Neural progenitor cell (in vitro differentiated cells): ENCODE measurements at regions not wholly inside any gene's neighbourhood (a gene's known extent, or its start where the extent isn't known, plus 50 kb on each side); places are given as distances from the start of the nearest gene placed in this dataset.
A peak's percentile ranks its signal among the peaks of the same experiment; 100 is the strongest.

ENCODE experiments used
- DNase-seq: peaks from one replicate; pipeline ENCODE4 v3.0.0-alpha.2; 2016; ENCODE audit warnings: low spot score
- H2AFZ ChIP-seq: fragments of 200-600 bp; sonication (generic); replicated peaks from 2 replicates; pipeline ENCODE4 v1.6.1; 2016; ENCODE audit warnings: antibody characterized with exemption
- H3F3A ChIP-seq: fragments of 200-600 bp; sonication (generic); 2 replicates; pipeline ENCODE4 v1.6.1; 2016; ENCODE audit warnings: antibody characterized with exemption, low read depth
- H3K27ac ChIP-seq: fragments of 200-600 bp; sonication (generic); 2 replicates; pipeline ENCODE4 v1.5.1; 2016; ENCODE audit warnings: mild to moderate bottlenecking
- H3K27me3 ChIP-seq: fragments of 200-600 bp; sonication (generic); 2 replicates; pipeline ENCODE4 v1.6.1; 2016; ENCODE audit warnings: mild to moderate bottlenecking, moderate library complexity
- H3K36me3 ChIP-seq: fragments of 200-600 bp; sonication (generic); 2 replicates; pipeline ENCODE4 v1.5.1; 2016
- H3K4me1 ChIP-seq: fragments of 200-600 bp; sonication (generic); 2 replicates; pipeline ENCODE4 v1.6.1; 2016; ENCODE audit warnings: mixed run types
- H3K4me2 ChIP-seq: fragments of 200-600 bp; sonication (generic); 2 replicates; pipeline ENCODE4 v1.6.1; 2016
- H3K4me3 ChIP-seq: fragments of 200-600 bp; sonication (generic); 2 replicates; pipeline ENCODE4 v1.5.1; 2016
- H3K79me2 ChIP-seq: fragments of 200-600 bp; sonication (generic); 2 replicates; pipeline ENCODE4 v1.6.1; 2016; ENCODE audit warnings: low read depth
- H3K9ac ChIP-seq: fragments of 200-600 bp; sonication (generic); 2 replicates; pipeline ENCODE4 v1.6.1; 2016
- H3K9me3 ChIP-seq: fragments of 200-600 bp; sonication (generic); 2 replicates; pipeline ENCODE4 v1.5.1; 2016; ENCODE audit warnings: low read depth
- H4K20me1 ChIP-seq: fragments of 200-600 bp; sonication (generic); 2 replicates; pipeline ENCODE4 v1.6.1; 2016; ENCODE audit warnings: low read depth
- H3K27ac Mint-ChIP-seq: 3 replicates; pipeline ENCODE4 v1.8.0; 2021; ENCODE audit warnings: mixed read lengths
- H3K27me3 Mint-ChIP-seq: 2 replicates; pipeline ENCODE4 v1.8.0; 2022; ENCODE audit warnings: low read depth, mild to moderate bottlenecking, inconsistent platforms, moderate library complexity, mixed read lengths; ENCODE audit not compliant: insufficient read depth
- H3K36me3 Mint-ChIP-seq: 3 replicates; pipeline ENCODE4 v1.8.0; 2021; ENCODE audit warnings: mixed read lengths
- H3K4me1 Mint-ChIP-seq: 3 replicates; pipeline ENCODE4 v1.8.0; 2021; ENCODE audit warnings: mixed read lengths
- H3K4me3 Mint-ChIP-seq: 3 replicates; pipeline ENCODE4 v1.8.0; 2021; ENCODE audit warnings: mild to moderate bottlenecking, moderate library complexity, mixed read lengths
- H3K9me3 Mint-ChIP-seq: 3 replicates; pipeline ENCODE4 v1.8.0; 2020; ENCODE audit warnings: mixed read lengths
- CTCF ChIP-seq: fragments of 200-600 bp; sonication (generic); IDR thresholded peaks from 2 replicates; pipeline ENCODE4 v1.5.1; 2017; ENCODE audit warnings: antibody characterized with exemption, mild to moderate bottlenecking
- EZH2 ChIP-seq: fragments of 200-600 bp; sonication (generic); IDR thresholded peaks from 2 replicates; pipeline ENCODE4 v1.6.1; 2017; ENCODE audit warnings: antibody characterized with exemption, mild to moderate bottlenecking, moderate library complexity
- EZH2phosphoT487 ChIP-seq: fragments of 200-600 bp; sonication (generic); IDR thresholded peaks from 2 replicates; pipeline ENCODE4 v1.6.1; 2017; ENCODE audit warnings: antibody characterized with exemption

GRCh38 chr4:65096630-65097029 lies 573.7 kb downstream of the EPHA5 start:
- Histone ChIP-seq H3K27ac (no peak overlapping the region), H3K36me3 (no peaks in the 10 kb centered on the region), H2AFZ (no peak overlapping the region), H3K27me3 (no peaks in the 10 kb centered on the region), H3F3A (no peaks in the 10 kb centered on the region), H3K9me3 (no peaks in the 10 kb centered on the region), H3K4me2 (no peak overlapping the region), H3K9ac (no peak overlapping the region), H3K4me3 (no peak overlapping the region), H3K79me2 (no peaks in the 10 kb centered on the region), H4K20me1 (no peaks in the 10 kb centered on the region), H3K4me1 (no peaks in the 10 kb centered on the region)
- no peaks in the 10 kb centered on the region for H3K4me1 Mint-ChIP-seq
- peaks cover 2% of the 10 kb centered on the region for H3K27me3 Mint-ChIP-seq
- H3K4me3 Mint-ChIP-seq, result no peak overlapping the region
- H3K36me3 Mint-ChIP-seq, result peaks cover 2% of the 10 kb centered on the region
- TF ChIP-seq CTCF (no peak), EZH2phosphoT487 (no peak), EZH2 (no peak)
- H3K9me3 Mint-ChIP-seq, result peaks cover 9% of the 10 kb centered on the region
- no peak overlapping the region for H3K27ac Mint-ChIP-seq
- DNase-seq, result no peak

GRCh38 chr4:65089666-65090065 lies 580.6 kb downstream of the EPHA5 start:
- DNase-seq, result peak; percentile 4
- Histone ChIP-seq H3K4me2 (no peak overlapping the region), H3K79me2 (no peaks in the 10 kb centered on the region), H3K9ac (no peak overlapping the region), H3K9me3 (no peaks in the 10 kb centered on the region), H2AFZ (no peak overlapping the region), H3K27ac (no peak overlapping the region), H3K4me1 (no peaks in the 10 kb centered on the region), H3F3A (no peaks in the 10 kb centered on the region), H3K4me3 (no peak overlapping the region), H4K20me1 (no peaks in the 10 kb centered on the region), H3K27me3 (no peaks in the 10 kb centered on the region), H3K36me3 (no peaks in the 10 kb centered on the region)
- Mint-ChIP-seq H3K9me3 (peaks cover under 1% of the 10 kb centered on the region), H3K27me3 (no peaks in the 10 kb centered on the region), H3K4me3 (no peak overlapping the region), H3K4me1 (no peaks in the 10 kb centered on the region), H3K27ac (no peak overlapping the region), H3K36me3 (no peaks in the 10 kb centered on the region)
- TF ChIP-seq CTCF (peak; percentile 30), EZH2phosphoT487 (no peak)

DNA sequence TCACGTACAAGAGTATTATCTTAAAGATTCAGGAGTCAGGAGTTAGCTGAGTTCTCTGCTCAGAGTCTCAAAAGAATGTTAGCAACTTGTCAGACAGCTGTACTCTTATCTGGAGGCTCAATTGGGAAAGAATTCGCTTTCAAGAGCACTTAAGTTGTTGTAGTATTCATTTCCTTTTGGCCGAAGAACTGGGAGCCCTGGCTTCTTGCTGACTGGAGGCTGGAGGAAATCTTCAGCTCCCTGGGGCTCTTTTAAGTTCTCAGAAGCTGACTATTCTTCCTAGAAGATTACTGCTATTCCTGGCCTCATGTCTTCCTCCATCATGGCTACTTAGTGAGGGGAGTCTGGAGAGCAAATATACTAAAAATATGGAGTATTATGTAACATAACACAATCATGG lies 587.2 kb downstream of the EPHA5 start:
- Mint-ChIP-seq H3K4me1 (no peaks in the 10 kb centered on the region), H3K9me3 (no peaks in the 10 kb centered on the region), H3K36me3 (no peaks in the 10 kb centered on the region), H3K4me3 (no peak overlapping the region), H3K27me3 (no peaks in the 10 kb centered on the region), H3K27ac (no peak overlapping the region)
- DNase-seq, result peak; percentile 7
- Histone ChIP-seq H3K79me2 (no peaks in the 10 kb centered on the region), H3F3A (peaks cover 4% of the 10 kb centered on the region), H3K36me3 (no peaks in the 10 kb centered on the region), H3K27me3 (no peaks in the 10 kb centered on the region), H2AFZ (peak overlapping the region; percentile 74), H3K4me2 (no peak overlapping the region), H3K27ac (peak overlapping the region; percentile 58), H3K9ac (no peak overlapping the region), H3K4me1 (peaks cover 6% of the 10 kb centered on the region), H4K20me1 (no peaks in the 10 kb centered on the region), H3K9me3 (no peaks in the 10 kb centered on the region), H3K4me3 (no peak overlapping the region)
- TF ChIP-seq CTCF (no peak), EZH2phosphoT487 (no peak), EZH2 (no peak)

GRCh38 chr4:65071564-65071963 lies 598.7 kb downstream of the EPHA5 start:
- Histone ChIP-seq H4K20me1 (no peaks in the 10 kb centered on the region), H3K27me3 (no peaks in the 10 kb centered on the region), H3K79me2 (no peaks in the 10 kb centered on the region), H3K4me3 (no peak overlapping the region), H3K4me2 (no peak overlapping the region), H3K9ac (no peak overlapping the region), H2AFZ (no peak overlapping the region), H3F3A (no peaks in the 10 kb centered on the region), H3K4me1 (no peaks in the 10 kb centered on the region), H3K36me3 (no peaks in the 10 kb centered on the region), H3K9me3 (no peaks in the 10 kb centered on the region), H3K27ac (no peak overlapping the region)
- no peaks in the 10 kb centered on the region for H3K9me3 Mint-ChIP-seq
- DNase-seq, result no peak
- H3K36me3 Mint-ChIP-seq, result no peaks in the 10 kb centered on the region
- H3K27me3 Mint-ChIP-seq, result no peaks in the 10 kb centered on the region
- H3K4me3 Mint-ChIP-seq, result no peak overlapping the region
- H3K4me1 Mint-ChIP-seq, result no peaks in the 10 kb centered on the region
- H3K27ac Mint-ChIP-seq, result no peak overlapping the region
- TF ChIP-seq EZH2phosphoT487, result no peak
- TF ChIP-seq CTCF, result no peak
- TF ChIP-seq EZH2, result no peak
